Endothelial cell of umbilical vein (primary cell): ENCODE measurements at regions not wholly inside any gene's neighbourhood (a gene's known extent, or its start where the extent isn't known, plus 50 kb on each side); places are given as distances from the start of the nearest gene placed in this dataset.

Source experiments
- BruUV-seq: library from RNA; stranded (reverse); fragments of 400-500 nt; replicated peaks from 2 replicates; lab custom pipeline; 2021; lab: Mats Ljungman, UMichigan
- CTCF ChIA-PET: fragments of 300-600, 350-600 bp; sonication (Branson Sonifier 250); formaldehyde crosslinking; loops from one replicate; lab custom pipeline; 2021; ENCODE audit warnings: antibody characterized with exemption, inconsistent platforms; lab: Charles Lee
- POLR2A ChIA-PET: fragments of 300-600, 350-600 bp; sonication (Branson Sonifier 250); formaldehyde crosslinking; loops from one replicate; lab custom pipeline; 2021; ENCODE audit warnings: antibody characterized with exemption, inconsistent platforms; lab: Charles Lee
- DNase-seq: peaks from one replicate; pipeline ENCODE4 v3.0.0-alpha.2; 2011; ENCODE audit warnings: low read depth, low spot score
- FAIRE-seq: peaks from 2 replicates; lab custom pipeline; 2011; peaks lifted over from hg19 to GRCh38; lab: Jason Lieb, UNC
- H2AFZ ChIP-seq: 2 replicates; pipeline ENCODE4 v1.6.0; 2012; ENCODE audit warnings: low read depth, low read length, control low read depth, inconsistent platforms
- H3K27ac ChIP-seq: 2 replicates; pipeline ENCODE4 v1.5.1; 2011; ENCODE audit warnings: low read depth, mild to moderate bottlenecking, control low read depth, low read length, moderate library complexity; ENCODE audit not compliant: insufficient read depth
- H3K27me3 ChIP-seq, 2 experiments: 2 replicates each; pipeline versions ENCODE4 v1.6.0 to v1.6.1; 2011; ENCODE audit warnings: low read length in 2 of 2, mixed read lengths in 1 of 2; ENCODE audit not compliant: control insufficient read depth in 2 of 2, insufficient read depth in 2 of 2
- H3K36me3 ChIP-seq, 2 experiments: 2 replicates in 1 of 2; 3 replicates in 1 of 2; pipeline ENCODE4 v1.5.1; 2011; ENCODE audit warnings: low read length in 2 of 2, mild to moderate bottlenecking in 1 of 2, moderate library complexity in 1 of 2; ENCODE audit not compliant: control insufficient read depth in 2 of 2, insufficient read depth in 2 of 2; ENCODE audit errors: extremely low read depth in 1 of 2
- H3K4me1 ChIP-seq: 3 replicates; pipeline ENCODE4 v1.5.1; 2011; ENCODE audit warnings: mild to moderate bottlenecking, low read length; ENCODE audit not compliant: control insufficient read depth, insufficient read depth; ENCODE audit errors: extremely low read depth
- H3K4me2 ChIP-seq: 2 replicates; pipeline ENCODE4 v1.6.1; 2011; ENCODE audit warnings: low read length, control low read depth, mixed read lengths; ENCODE audit not compliant: insufficient read depth
- H3K4me3 ChIP-seq, 3 experiments: fragments of 200-600 bp in 1 of 3; sonication (generic), shearing (Covaris generic) in 1 of 3; replicated peaks in 1 of 3; 2 replicates each; pipeline ENCODE4 v1.5.1; 2011 to 2016; ENCODE audit warnings: control low read depth in 3 of 3, low read length in 3 of 3, mild to moderate bottlenecking in 2 of 3, inconsistent platforms in 1 of 3, low read depth in 1 of 3, moderate library complexity in 1 of 3; ENCODE audit not compliant: insufficient read depth in 1 of 3
- H3K79me2 ChIP-seq: 2 replicates; pipeline ENCODE4 v1.6.0; 2012; ENCODE audit warnings: low read length, inconsistent platforms; ENCODE audit not compliant: control insufficient read depth, insufficient read depth
- H3K9ac ChIP-seq: replicated peaks from 2 replicates; pipeline ENCODE3; 2011; ENCODE audit warnings: low read length, control low read depth; ENCODE audit not compliant: insufficient read depth; ENCODE audit errors: extremely low read depth
- H3K9me1 ChIP-seq: replicated peaks from 3 replicates; pipeline ENCODE4 v1.6.0; 2011; ENCODE audit warnings: mild to moderate bottlenecking, low read length; ENCODE audit not compliant: control insufficient read depth, insufficient read depth; ENCODE audit errors: extremely low read depth
- H3K9me3 ChIP-seq: replicated peaks from 2 replicates; pipeline ENCODE4 v1.5.1; 2012; ENCODE audit warnings: low read length, inconsistent platforms; ENCODE audit not compliant: control insufficient read depth, insufficient read depth
- H4K20me1 ChIP-seq: replicated peaks from 2 replicates; pipeline ENCODE3; 2011; ENCODE audit warnings: mild to moderate bottlenecking, low read length; ENCODE audit not compliant: control insufficient read depth, insufficient read depth; ENCODE audit errors: extremely low read depth
- CTCF ChIP-seq, 2 donors: IDR thresholded peaks; 1 replicate in 1 of 2; 2 replicates in 1 of 2; pipeline ENCODE4 v1.5.1; 2011; ENCODE audit warnings: low read length in 2 of 2, mild to moderate bottlenecking in 2 of 2, moderate library complexity in 2 of 2, control low read depth in 1 of 2, inconsistent platforms in 1 of 2, low read depth in 1 of 2; ENCODE audit not compliant: insufficient read depth in 1 of 2; ENCODE audit errors: extremely low read depth in 1 of 2
- EZH2 ChIP-seq: IDR thresholded peaks from 2 replicates; pipeline ENCODE4 v1.6.1; 2012; ENCODE audit warnings: borderline replicate concordance, low read depth, mild to moderate bottlenecking, moderate library complexity, low read length, inconsistent platforms; ENCODE audit not compliant: severe bottlenecking
- FOS ChIP-seq: IDR thresholded peaks from 2 replicates; pipeline ENCODE4 v1.6.1; 2011; ENCODE audit warnings: mild to moderate bottlenecking, low read length, moderate library complexity, borderline replicate concordance; ENCODE audit not compliant: insufficient read depth
- GATA2 ChIP-seq: IDR thresholded peaks from 2 replicates; pipeline ENCODE4 v1.7.0; 2011; ENCODE audit warnings: low read depth, mild to moderate bottlenecking, moderate library complexity, mixed read lengths, low read length; ENCODE audit not compliant: insufficient read length, insufficient read depth
- JUN ChIP-seq: IDR thresholded peaks from 2 replicates; pipeline ENCODE4 v1.6.1; 2011; ENCODE audit warnings: borderline replicate concordance, low read depth; ENCODE audit not compliant: insufficient read length, insufficient read depth
- MAX ChIP-seq: IDR thresholded peaks from 2 replicates; pipeline ENCODE4 v1.6.1; 2011; ENCODE audit not compliant: insufficient read depth, insufficient read length
- MYC ChIP-seq: IDR thresholded peaks from one replicate; pipeline ENCODE4 v1.6.1; 2011; ENCODE audit warnings: mild to moderate bottlenecking, low read depth, low read length
- POLR2A ChIP-seq: IDR thresholded peaks from 2 replicates; pipeline ENCODE4 v1.6.1; 2012; ENCODE audit warnings: low read depth, mild to moderate bottlenecking, control low read depth, low read length
- POLR2AphosphoS5 ChIP-seq: IDR thresholded peaks from 2 replicates; pipeline ENCODE4 v1.6.1; 2012; ENCODE audit warnings: low read depth, mild to moderate bottlenecking, control low read depth, low read length, moderate library complexity; ENCODE audit not compliant: insufficient read depth
- dilution Hi-C: fragments of 300-500 bp; cut with MboI; formaldehyde crosslinking; loops from one replicate; pipeline ENCODE4 v1.15.0; 2019; ENCODE audit warnings: low sequenced_read_pairs; ENCODE audit not compliant: extremely low pct_ligation_motif_present
- intact Hi-C: fragments of 100-400 bp; cut with micrococcal nuclease; formaldehyde crosslinking; loops from one replicate; pipeline ENCODE4 v1.10.0; 2022

- Histone ChIP-seq H3K4me2 (no peak overlapping the region), H4K20me1 (no peaks in the 10 kb centered on the region), H3K36me3 (no peaks in the 10 kb centered on the region), H3K27ac (no peak overlapping the region), H3K9me3 (no peaks in the 10 kb centered on the region), H3K4me3 (no peak overlapping the region), H3K27me3 (peaks cover 0 to 6% of the 10 kb centered on the region in 2 experiments), H2AFZ (no peak overlapping the region), H3K79me2 (no peaks in the 10 kb centered on the region), H3K9ac (no peak overlapping the region), H3K9me1 (no peaks in the 10 kb centered on the region), H3K4me1 (no peaks in the 10 kb centered on the region)
- no peak for FAIRE-seq
- POLR2A ChIA-PET = no interaction called here
- TF ChIP-seq FOS (no peak), CTCF (IDR thresholded peaks at IDR 0.05; ENCODE audit: extremely low read depth in 1 of 2, insufficient read depth in 1 of 2, low read depth in 1 of 2, low read length in 2 of 2) (no peak), MYC (no peak), EZH2 (no peak), POLR2A (no peak), MAX (no peak)
- DNase-seq = no peak
- CTCF ChIA-PET = no interaction called here
- intact Hi-C loops = no loop called here
- no TSS peak for BruUV-seq
- dilution Hi-C loops = no loop called here
Observed at GRCh38 chr4:10336471-10336870, 120.8 kb downstream of the ZNF518B start.

- intact Hi-C loops (no loop called here), dilution Hi-C loops (no loop called here)
- no peaks in the 10 kb centered on the region for H3K79me2 ChIP-seq
- H3K9me3 ChIP-seq = no peaks in the 10 kb centered on the region
- DNase-seq = no peak
- POLR2A ChIA-PET = no interaction called here
- no peak for FAIRE-seq
- H3K4me3 ChIP-seq = no peak overlapping the region
- H4K20me1 ChIP-seq = no peaks in the 10 kb centered on the region
- no peak overlapping the region for H2AFZ ChIP-seq
- no peaks in the 10 kb centered on the region for H3K36me3 ChIP-seq
- no peak overlapping the region for H3K9ac ChIP-seq
- no peaks in the 10 kb centered on the region for H3K9me1 ChIP-seq
- TF ChIP-seq POLR2AphosphoS5 (no peak), POLR2A (no peak), CTCF (IDR thresholded peaks at IDR 0.05; ENCODE audit: extremely low read depth in 1 of 2, insufficient read depth in 1 of 2, low read depth in 1 of 2, low read length in 2 of 2) (no peak), JUN (no peak), FOS (no peak), GATA2 (no peak), MAX (no peak), EZH2 (no peak), MYC (no peak)
- CTCF ChIA-PET = no interaction called here
- no peaks in the 10 kb centered on the region for H3K4me1 ChIP-seq
- no peak overlapping the region for H3K27ac ChIP-seq
- no peak overlapping the region for H3K4me2 ChIP-seq
- H3K27me3 ChIP-seq = peaks cover 0 to 3% of the 10 kb centered on the region in 2 experiments
- BruUV-seq = no TSS peak
Observed at GRCh38 chr4:10335050-10335449, 122.2 kb downstream of the ZNF518B start.
